B cell (primary cell): ENCODE measurements at regions not wholly inside any gene's neighbourhood (a gene's known extent, or its start where the extent isn't known, plus 50 kb on each side); places are given as distances from the start of the nearest gene placed in this dataset.

Source experiments
- ATAC-seq: fragments of 200-7000 bp; cut with Tn5 transposase; one replicate; pipeline ENCODE4 v1.10.0; 2021; ENCODE audit warnings: low read depth, mild to moderate bottlenecking, moderate number of reproducible peaks, moderate library complexity
- CTCF ChIA-PET: fragments of 350-600 bp; sonication (Branson Sonifier 250); formaldehyde crosslinking; loops from one replicate; lab custom pipeline; 2021; ENCODE audit warnings: antibody characterized with exemption, inconsistent platforms; lab: Charles Lee
- POLR2A ChIA-PET: fragments of 350-600 bp; sonication (Branson Sonifier 250); formaldehyde crosslinking; loops from one replicate; lab custom pipeline; 2021; ENCODE audit warnings: antibody characterized with exemption; lab: Charles Lee
- DNase-seq: peaks from one replicate; pipeline ENCODE4 v3.0.0; 2013
- H2AFZ ChIP-seq: 2 replicates; pipeline ENCODE4 v1.6.1; 2012; ENCODE audit warnings: mild to moderate bottlenecking, low read depth, low read length; ENCODE audit not compliant: insufficient read depth, poor library complexity, severe bottlenecking
- H3K27ac ChIP-seq, 2 donors: 1 replicate in 1 of 2; 2 replicates in 1 of 2; pipeline ENCODE4 v1.5.1; 2012 to 2013; ENCODE audit warnings: low read length in 2 of 2, mild to moderate bottlenecking in 2 of 2, moderate library complexity in 1 of 2
- H3K27me3 ChIP-seq, 4 experiments: fragments of 200-600 bp in 1 of 4; sonication (generic) in 1 of 4; replicated peaks in 1 of 4; 1 replicate in 2 of 4; 2 replicates in 2 of 4; pipeline versions ENCODE4 v1.6.1 to v1.7.0; 2013 to 2016; ENCODE audit warnings: low read length in 3 of 4, mild to moderate bottlenecking in 2 of 4, mixed read lengths in 1 of 4, moderate library complexity in 1 of 4; ENCODE audit not compliant: insufficient read depth in 4 of 4, control insufficient read depth in 3 of 4; ENCODE audit errors: control extremely low read depth in 1 of 4
- H3K36me3 ChIP-seq, 2 experiments: replicated peaks in 1 of 2; 1 replicate in 1 of 2; 2 replicates in 1 of 2; pipeline versions ENCODE4 v1.6.1 to v1.7.1; 2013; ENCODE audit warnings: low read length in 1 of 2; ENCODE audit not compliant: insufficient read depth in 2 of 2, control insufficient read depth in 1 of 2; ENCODE audit errors: control extremely low read depth in 1 of 2, extremely low read depth in 1 of 2
- H3K4me1 ChIP-seq, 2 donors: fragments of 200-600 bp in 1 of 2; sonication (generic) in 1 of 2; 1 replicate in 1 of 2; 2 replicates in 1 of 2; pipeline versions ENCODE4 v1.5.1 to v1.6.1; 2013 to 2017; ENCODE audit warnings: low read length in 2 of 2; ENCODE audit not compliant: control insufficient read depth in 2 of 2, insufficient read depth in 2 of 2
- H3K4me2 ChIP-seq: replicated peaks from 2 replicates; pipeline ENCODE3; 2012; ENCODE audit warnings: mild to moderate bottlenecking, low read depth, low read length; ENCODE audit not compliant: poor library complexity, severe bottlenecking
- H3K4me3 ChIP-seq, 5 experiments: fragments of 200-600 bp in 1 of 5; sonication (generic) in 1 of 5; 1 replicate in 3 of 5; 2 replicates in 2 of 5; pipeline versions ENCODE4 v1.5.1 to v1.7.0; 2011 to 2016; ENCODE audit warnings: low read length in 4 of 5, mild to moderate bottlenecking in 4 of 5, low read depth in 2 of 5, control low read depth in 1 of 5, moderate library complexity in 1 of 5; ENCODE audit not compliant: insufficient read depth in 1 of 5; ENCODE audit errors: control extremely low read depth in 1 of 5, extremely low read depth in 1 of 5
- H3K79me2 ChIP-seq: fragments of 200-600 bp; sonication (generic); one replicate; pipeline ENCODE4 v1.6.0; 2016; ENCODE audit warnings: low read length; ENCODE audit not compliant: control insufficient read depth, insufficient read depth
- H3K9ac ChIP-seq: fragments of 200-600 bp; sonication (generic); 2 replicates; pipeline ENCODE4 v1.6.1; 2017; ENCODE audit warnings: mild to moderate bottlenecking, low read length, moderate library complexity
- H3K9me3 ChIP-seq, 3 donors: one replicate each; pipeline versions ENCODE4 v1.6.1 to v1.7.1; 2013; ENCODE audit warnings: low read length in 2 of 3; ENCODE audit not compliant: control insufficient read depth in 2 of 3, insufficient read depth in 1 of 3; ENCODE audit errors: control extremely low read depth in 1 of 3
- H4K20me1 ChIP-seq: 2 replicates; pipeline ENCODE4 v1.6.0; 2012; ENCODE audit warnings: mild to moderate bottlenecking, low read length; ENCODE audit not compliant: insufficient read depth, control insufficient read depth, poor library complexity, severe bottlenecking
- H3K27ac Mint-ChIP-seq: one replicate; pipeline ENCODE4 v1.8.0; 2021; ENCODE audit warnings: mixed read lengths
- H3K27me3 Mint-ChIP-seq: one replicate; pipeline ENCODE4 v1.8.0; 2021; ENCODE audit warnings: mixed read lengths
- H3K4me1 Mint-ChIP-seq: one replicate; pipeline ENCODE4 v1.8.0; 2021; ENCODE audit warnings: mixed read lengths
- H3K4me3 Mint-ChIP-seq: one replicate; pipeline ENCODE4 v1.8.0; 2021; ENCODE audit warnings: mixed read lengths
- H3K9me3 Mint-ChIP-seq: one replicate; pipeline ENCODE4 v1.8.0; 2022; ENCODE audit warnings: mixed read lengths; ENCODE audit not compliant: insufficient read depth
- CTCF ChIP-seq: fragments of 200-600 bp; IDR thresholded peaks from one replicate; pipeline ENCODE4 v1.8.0; 2022; ENCODE audit warnings: antibody characterized with exemption, mild to moderate bottlenecking
- EZH2 ChIP-seq: IDR thresholded peaks from 2 replicates; pipeline ENCODE4 v1.6.1; 2012; ENCODE audit warnings: borderline replicate concordance, low read depth, mild to moderate bottlenecking, moderate library complexity, low read length; ENCODE audit not compliant: insufficient read depth, poor library complexity, severe bottlenecking
- WGBS: methylation state at CpG from one replicate; pipeline ENCODE4 v1.1.5; 2013; ENCODE audit warnings: missing lambda C conversion rate; ENCODE audit not compliant: insufficient coverage; 5-methylcytosine and 5-hydroxymethylcytosine counted together
- intact Hi-C: fragments of 100-400 bp; cut with micrococcal nuclease; formaldehyde crosslinking; loops from one replicate; pipeline ENCODE4 v1.10.0; 2022

- intact Hi-C loops = no loop called here
- no peak for DNase-seq
- no peaks in the 10 kb centered on the region for H4K20me1 ChIP-seq
Observed at GRCh38 chr6:134729561-134729960, 220.3 kb downstream of the ALDH8A1 start.

GRCh38 chr6:134727081-134727480, 222.8 kb downstream of the ALDH8A1 start:
- POLR2A ChIA-PET = no interaction called here
- DNase-seq (no peak), ATAC-seq (no peak)
- Histone ChIP-seq H3K79me2 (no peaks in the 10 kb centered on the region), H3K27ac (no peak overlapping the region), H3K4me2 (no peak overlapping the region), H3K9me3 (no peaks in the 10 kb centered on the region), H4K20me1 (no peaks in the 10 kb centered on the region), H3K4me1 (no peaks in the 10 kb centered on the region), H2AFZ (no peak overlapping the region), H3K4me3 (no peak overlapping the region), H3K27me3 (no peaks in the 10 kb centered on the region), H3K9ac (no peak overlapping the region), H3K36me3 (no peaks in the 10 kb centered on the region)
- TF ChIP-seq EZH2 (no peak), CTCF (no peak)
- H3K4me3 Mint-ChIP-seq = no peak overlapping the region
- CTCF ChIA-PET = no interaction called here
- intact Hi-C loops = no loop called here
- no peaks in the 10 kb centered on the region for H3K9me3 Mint-ChIP-seq
- no peak overlapping the region for H3K27ac Mint-ChIP-seq
- peaks cover 25% of the 10 kb centered on the region for H3K27me3 Mint-ChIP-seq
- whole genome bisulfite sequencing = no CpG with 5 or more reads among the region's 2 CpGs
- no peaks in the 10 kb centered on the region for H3K4me1 Mint-ChIP-seq

More at GRCh38 chr6:134729561-134729960, 220.3 kb downstream of the ALDH8A1 start:
- no peaks in the 10 kb centered on the region for H3K4me1 ChIP-seq
- no peaks in the 10 kb centered on the region for H3K27me3 ChIP-seq
- no peak overlapping the region for H3K9ac ChIP-seq
- no peak overlapping the region for H3K4me3 ChIP-seq
- ChIA-PET POLR2A (no interaction called here), CTCF (no interaction called here)
- no peaks in the 10 kb centered on the region for H3K9me3 ChIP-seq
- H3K4me1 Mint-ChIP-seq = no peaks in the 10 kb centered on the region
- H2AFZ ChIP-seq = no peak overlapping the region
- no peak overlapping the region for H3K4me2 ChIP-seq
- 100% methylated on average over 1 of the region's 4 CpGs for WGBS
- H3K9me3 Mint-ChIP-seq = no peaks in the 10 kb centered on the region
- no peaks in the 10 kb centered on the region for H3K79me2 ChIP-seq
- no peak overlapping the region for H3K27ac ChIP-seq
- ATAC-seq = no peak
- H3K36me3 ChIP-seq = no peaks in the 10 kb centered on the region
- no peak overlapping the region for H3K4me3 Mint-ChIP-seq
- H3K27ac Mint-ChIP-seq = no peak overlapping the region
- TF ChIP-seq EZH2 = no peak
- no peak for TF ChIP-seq CTCF
- H3K27me3 Mint-ChIP-seq = peaks cover 27% of the 10 kb centered on the region
